IMR-90 (cell line): ENCODE measurements at regions not wholly inside any gene's neighbourhood (a gene's known extent, or its start where the extent isn't known, plus 50 kb on each side); places are given as distances from the start of the nearest gene placed in this dataset.

Experiments
- ATAC-seq: fragments of 200-7000 bp; cut with Tn5 transposase; 2 replicates; pipeline ENCODE4 v1.9.1; 2020; ENCODE audit warnings: low read depth, mild to moderate bottlenecking, moderate library complexity
- BruUV-seq: library from RNA; stranded (reverse); fragments of 400-500 nt; replicated peaks from 2 replicates; lab custom pipeline; 2021; lab: Mats Ljungman, UMichigan
- CTCF ChIA-PET: fragments of 300-600 bp; formaldehyde crosslinking; extraction: SDS; loops from one replicate; lab custom pipeline; 2021; ENCODE audit warnings: antibody characterized with exemption; lab: Yijun Ruan, JAX
- POLR2A ChIA-PET: fragments of 300-600 bp; sonication (Branson Sonifier 250); formaldehyde crosslinking; loops from one replicate; lab custom pipeline; 2022; ENCODE audit warnings: antibody characterized with exemption; ENCODE audit not compliant: unreplicated experiment; lab: Charles Lee
- DNase-seq: peaks from one replicate; pipeline ENCODE4 v3.0.0; 2013
- H2AFZ ChIP-seq: replicated peaks from 2 replicates; pipeline ENCODE3; 2013; ENCODE audit warnings: low read length, mild to moderate bottlenecking; ENCODE audit not compliant: poor library complexity
- H2AK5ac ChIP-seq: 2 replicates; pipeline ENCODE4 v1.6.1; 2013; ENCODE audit warnings: low read depth, low read length, inconsistent platforms
- H2AK9ac ChIP-seq: replicated peaks from 2 replicates; pipeline ENCODE3; 2013; ENCODE audit warnings: mild to moderate bottlenecking, low read depth, low read length, moderate library complexity; ENCODE audit not compliant: poor library complexity
- H2BK120ac ChIP-seq: 2 replicates; pipeline ENCODE4 v1.6.1; 2013; ENCODE audit warnings: low read depth, low read length, inconsistent platforms
- H2BK15ac ChIP-seq: 3 replicates; pipeline ENCODE4 v1.6.1; 2013; ENCODE audit warnings: low read depth, low read length, inconsistent platforms
- H2BK20ac ChIP-seq: 2 replicates; pipeline ENCODE4 v1.6.1; 2013; ENCODE audit warnings: low read depth, mild to moderate bottlenecking, inconsistent platforms, low read length, moderate library complexity
- H2BK5ac ChIP-seq: 2 replicates; pipeline ENCODE4 v1.6.1; 2013; ENCODE audit warnings: mild to moderate bottlenecking, low read depth, low read length, inconsistent platforms; ENCODE audit not compliant: poor library complexity, severe bottlenecking
- H3K14ac ChIP-seq: replicated peaks from 2 replicates; pipeline ENCODE4 v1.6.1; 2013; ENCODE audit warnings: low read depth, low read length, inconsistent platforms
- H3K18ac ChIP-seq: 2 replicates; pipeline ENCODE4 v1.6.1; 2013; ENCODE audit warnings: low read depth, low read length, control low read depth
- H3K23ac ChIP-seq: 2 replicates; pipeline ENCODE4 v1.6.1; 2013; ENCODE audit warnings: low read depth, low read length, inconsistent platforms
- H3K27ac ChIP-seq: 2 replicates; pipeline ENCODE4 v1.5.1; 2013; ENCODE audit warnings: mild to moderate bottlenecking, control low read depth, low read length; ENCODE audit not compliant: insufficient read depth
- H3K27me3 ChIP-seq: 2 replicates; pipeline ENCODE4 v1.6.1; 2013; ENCODE audit warnings: low read length; ENCODE audit not compliant: control insufficient read depth, insufficient read depth
- H3K36me3 ChIP-seq: 2 replicates; pipeline ENCODE4 v1.6.1; 2013; ENCODE audit warnings: low read length, mixed read lengths; ENCODE audit not compliant: control insufficient read depth, insufficient read depth
- H3K4ac ChIP-seq: 2 replicates; pipeline ENCODE4 v1.6.1; 2013; ENCODE audit warnings: low read depth, low read length, inconsistent platforms
- H3K4me1 ChIP-seq: 2 replicates; pipeline ENCODE4 v1.6.1; 2013; ENCODE audit warnings: low read length, mixed read lengths; ENCODE audit not compliant: control insufficient read depth, insufficient read depth
- H3K4me2 ChIP-seq: 2 replicates; pipeline ENCODE4 v1.6.1; 2013; ENCODE audit warnings: low read depth, mild to moderate bottlenecking, control low read depth, low read length, moderate library complexity
- H3K4me3 ChIP-seq: 2 replicates; pipeline ENCODE4 v1.5.1; 2013; ENCODE audit warnings: low read depth, mild to moderate bottlenecking, control low read depth, low read length, moderate library complexity; ENCODE audit not compliant: insufficient read depth
- H3K56ac ChIP-seq: 2 replicates; pipeline ENCODE4 v1.6.1; 2013; ENCODE audit warnings: low read length, inconsistent platforms; ENCODE audit not compliant: insufficient read depth; ENCODE audit errors: extremely low read depth
- H3K79me1 ChIP-seq, 2 experiments: 2 replicates each; pipeline ENCODE4 v1.6.1; 2013; ENCODE audit warnings: low read length in 2 of 2, inconsistent platforms in 1 of 2, low read depth in 1 of 2
- H3K9ac ChIP-seq: 2 replicates; pipeline ENCODE4 v1.6.1; 2013; ENCODE audit warnings: low read depth, low read length, control low read depth
- H3K9me1 ChIP-seq: 2 replicates; pipeline ENCODE4 v1.6.1; 2013; ENCODE audit warnings: low read length, inconsistent platforms; ENCODE audit not compliant: insufficient read depth
- H3K9me3 ChIP-seq: 2 replicates; pipeline ENCODE4 v1.6.1; 2013; ENCODE audit warnings: low read length; ENCODE audit not compliant: control insufficient read depth, insufficient read depth
- H4K20me1 ChIP-seq: 2 replicates; pipeline ENCODE4 v1.6.1; 2013; ENCODE audit warnings: low read length, inconsistent platforms; ENCODE audit not compliant: insufficient read depth
- H4K5ac ChIP-seq: 2 replicates; pipeline ENCODE4 v1.6.1; 2013; ENCODE audit warnings: mild to moderate bottlenecking, low read depth, low read length, control low read depth
- H4K8ac ChIP-seq, 2 experiments: 2 replicates each; pipeline ENCODE4 v1.6.1; 2013; ENCODE audit warnings: low read depth in 2 of 2, low read length in 2 of 2, control low read depth in 1 of 2, inconsistent platforms in 1 of 2
- H4K91ac ChIP-seq: 2 replicates; pipeline ENCODE4 v1.6.1; 2013; ENCODE audit warnings: low read depth, low read length, inconsistent platforms; ENCODE audit not compliant: insufficient read depth
- CEBPB ChIP-seq: IDR thresholded peaks from 2 replicates; pipeline ENCODE4 v1.6.1; 2012; ENCODE audit warnings: low read depth, low read length, improper control_type of control experiment
- MXI1 ChIP-seq: IDR thresholded peaks from 2 replicates; pipeline ENCODE4 v1.6.1; 2012; ENCODE audit warnings: low read depth, mild to moderate bottlenecking, low read length, moderate library complexity, borderline replicate concordance
- WGBS, 2 experiments: methylation state at CpG; one replicate each; pipeline versions ENCODE4 v1.1.5 to v1.1.7; 2013; ENCODE audit warnings: missing lambda C conversion rate in 2 of 2; ENCODE audit not compliant: insufficient read length in 1 of 2; ENCODE audit errors: extremely low coverage in 2 of 2; 5-methylcytosine and 5-hydroxymethylcytosine counted together
- dilution Hi-C: fragments of 300-500 bp; cut with HindIII; formaldehyde crosslinking; loops from one replicate; pipeline ENCODE4 v1.14.3; 2018; ENCODE audit warnings: low sequenced_read_pairs; ENCODE audit not compliant: unreplicated experiment
- in situ Hi-C: fragments of 300-500 bp; cut with MboI; formaldehyde crosslinking; loops from 3 replicates; pipeline ENCODE4 v1.14.3; 2019; ENCODE audit warnings: low sequenced_read_pairs, inconsistent platforms, mixed read lengths
- intact Hi-C: fragments of 100-400 bp; cut with micrococcal nuclease; formaldehyde crosslinking; loops from 2 replicates; pipeline ENCODE4 v1.10.0; 2022
- TF ChIP-seq, protein P1 (sequence below): fragments of 150-350 bp; IDR thresholded peaks from 2 replicates; pipeline ENCODE4 v1.6.1; 2017; ENCODE audit warnings: mild to moderate bottlenecking, antibody characterized with exemption, low read length, low read depth

DNA sequence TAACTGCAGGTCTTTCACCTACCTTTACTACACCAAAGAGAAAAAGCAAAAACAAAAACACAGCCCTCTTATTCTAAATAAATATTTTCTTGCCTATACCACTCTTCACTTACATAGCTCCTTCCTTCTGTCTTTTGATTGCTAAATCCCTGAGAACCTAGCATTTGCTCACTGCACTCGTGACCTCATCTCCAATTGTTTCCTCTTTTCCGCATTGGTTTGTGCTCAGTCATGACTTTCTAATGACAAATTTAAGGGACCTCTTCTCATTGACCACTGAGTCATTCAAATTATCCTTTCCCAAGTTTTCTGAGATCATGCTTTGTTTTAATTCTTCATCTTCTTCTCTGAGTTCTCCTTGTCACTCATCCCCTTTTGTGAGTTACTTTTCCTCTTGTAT, 1697.1 kb downstream of the STIM2 start:
- Histone ChIP-seq H4K20me1 (no peaks in the 10 kb centered on the region), H3K36me3 (no peaks in the 10 kb centered on the region), H2AK9ac (no peak overlapping the region), H3K9ac (no peak overlapping the region), H3K4ac (no peak overlapping the region), H2AK5ac (no peak overlapping the region), H2AFZ (no peak overlapping the region), H3K27ac (no peak overlapping the region), H4K91ac (no peak overlapping the region), H2BK20ac (no peak overlapping the region), H3K4me3 (no peak overlapping the region), H3K23ac (no peak overlapping the region), H2BK15ac (no peak overlapping the region), H3K9me1 (no peaks in the 10 kb centered on the region; the same call in 1 of the 2 replicates), H4K8ac (no peak overlapping the region), H3K4me2 (peak overlapping the region; percentile 17; the same call in 1 of the 2 replicates), H2BK120ac (no peak overlapping the region), H3K27me3 (no peaks in the 10 kb centered on the region), H3K4me1 (no peaks in the 10 kb centered on the region), H3K9me3 (no peaks in the 10 kb centered on the region), H3K14ac (no peak overlapping the region), H3K56ac (no peak overlapping the region), H4K5ac (no peak overlapping the region), H3K18ac (no peak overlapping the region), H3K79me1 (no peaks in the 10 kb centered on the region), H2BK5ac (no peak overlapping the region)
- peak; percentile 77 for DNase-seq
- in situ Hi-C loops, result no loop called here
- TF ChIP-seq MXI1 (no peak), CEBPB (peak; percentile 68)
- TF ChIP-seq, protein P1, sequence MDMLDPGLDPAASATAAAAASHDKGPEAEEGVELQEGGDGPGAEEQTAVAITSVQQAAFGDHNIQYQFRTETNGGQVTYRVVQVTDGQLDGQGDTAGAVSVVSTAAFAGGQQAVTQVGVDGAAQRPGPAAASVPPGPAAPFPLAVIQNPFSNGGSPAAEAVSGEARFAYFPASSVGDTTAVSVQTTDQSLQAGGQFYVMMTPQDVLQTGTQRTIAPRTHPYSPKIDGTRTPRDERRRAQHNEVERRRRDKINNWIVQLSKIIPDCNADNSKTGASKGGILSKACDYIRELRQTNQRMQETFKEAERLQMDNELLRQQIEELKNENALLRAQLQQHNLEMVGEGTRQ, result 0 out of 2 replicates have a peak, but pooled peaks have one; percentile 9
- dilution Hi-C loops, result no loop called here
- ATAC-seq, result no peak
- 100% methylated on average over 2 of the region's 2 CpGs; no CpG with 5 or more reads in 1 of the 2 experiments for WGBS, 2 experiments
- intact Hi-C loops, result no loop called here
- CTCF ChIA-PET, result no interaction called here
- no TSS peak for BruUV-seq
- POLR2A ChIA-PET, result no interaction called here
